B cell (primary cell): ENCODE measurements at regions not wholly inside any gene's neighbourhood (a gene's known extent, or its start where the extent isn't known, plus 50 kb on each side); places are given as distances from the start of the nearest gene placed in this dataset.

Experiments
- ATAC-seq: fragments of 200-7000 bp; cut with Tn5 transposase; one replicate; pipeline ENCODE4 v1.10.0; 2021; ENCODE audit warnings: low read depth, mild to moderate bottlenecking, moderate number of reproducible peaks, moderate library complexity
- CTCF ChIA-PET: fragments of 350-600 bp; sonication (Branson Sonifier 250); formaldehyde crosslinking; loops from one replicate; lab custom pipeline; 2021; ENCODE audit warnings: antibody characterized with exemption, inconsistent platforms; lab: Charles Lee
- POLR2A ChIA-PET: fragments of 350-600 bp; sonication (Branson Sonifier 250); formaldehyde crosslinking; loops from one replicate; lab custom pipeline; 2021; ENCODE audit warnings: antibody characterized with exemption; lab: Charles Lee
- DNase-seq: peaks from one replicate; pipeline ENCODE4 v3.0.0; 2013
- H2AFZ ChIP-seq: 2 replicates; pipeline ENCODE4 v1.6.1; 2012; ENCODE audit warnings: mild to moderate bottlenecking, low read depth, low read length; ENCODE audit not compliant: insufficient read depth, poor library complexity, severe bottlenecking
- H3K27ac ChIP-seq, 2 donors: 1 replicate in 1 of 2; 2 replicates in 1 of 2; pipeline ENCODE4 v1.5.1; 2012 to 2013; ENCODE audit warnings: low read length in 2 of 2, mild to moderate bottlenecking in 2 of 2, moderate library complexity in 1 of 2
- H3K27me3 ChIP-seq, 4 experiments: fragments of 200-600 bp in 1 of 4; sonication (generic) in 1 of 4; replicated peaks in 1 of 4; 1 replicate in 2 of 4; 2 replicates in 2 of 4; pipeline versions ENCODE4 v1.6.1 to v1.7.0; 2013 to 2016; ENCODE audit warnings: low read length in 3 of 4, mild to moderate bottlenecking in 2 of 4, mixed read lengths in 1 of 4, moderate library complexity in 1 of 4; ENCODE audit not compliant: insufficient read depth in 4 of 4, control insufficient read depth in 3 of 4; ENCODE audit errors: control extremely low read depth in 1 of 4
- H3K36me3 ChIP-seq, 2 experiments: replicated peaks in 1 of 2; 1 replicate in 1 of 2; 2 replicates in 1 of 2; pipeline versions ENCODE4 v1.6.1 to v1.7.1; 2013; ENCODE audit warnings: low read length in 1 of 2; ENCODE audit not compliant: insufficient read depth in 2 of 2, control insufficient read depth in 1 of 2; ENCODE audit errors: control extremely low read depth in 1 of 2, extremely low read depth in 1 of 2
- H3K4me1 ChIP-seq, 2 donors: fragments of 200-600 bp in 1 of 2; sonication (generic) in 1 of 2; 1 replicate in 1 of 2; 2 replicates in 1 of 2; pipeline versions ENCODE4 v1.5.1 to v1.6.1; 2013 to 2017; ENCODE audit warnings: low read length in 2 of 2; ENCODE audit not compliant: control insufficient read depth in 2 of 2, insufficient read depth in 2 of 2
- H3K4me2 ChIP-seq: replicated peaks from 2 replicates; pipeline ENCODE3; 2012; ENCODE audit warnings: mild to moderate bottlenecking, low read depth, low read length; ENCODE audit not compliant: poor library complexity, severe bottlenecking
- H3K4me3 ChIP-seq, 5 experiments: fragments of 200-600 bp in 1 of 5; sonication (generic) in 1 of 5; 1 replicate in 3 of 5; 2 replicates in 2 of 5; pipeline versions ENCODE4 v1.5.1 to v1.7.0; 2011 to 2016; ENCODE audit warnings: low read length in 4 of 5, mild to moderate bottlenecking in 4 of 5, low read depth in 2 of 5, control low read depth in 1 of 5, moderate library complexity in 1 of 5; ENCODE audit not compliant: insufficient read depth in 1 of 5; ENCODE audit errors: control extremely low read depth in 1 of 5, extremely low read depth in 1 of 5
- H3K79me2 ChIP-seq: fragments of 200-600 bp; sonication (generic); one replicate; pipeline ENCODE4 v1.6.0; 2016; ENCODE audit warnings: low read length; ENCODE audit not compliant: control insufficient read depth, insufficient read depth
- H3K9ac ChIP-seq: fragments of 200-600 bp; sonication (generic); 2 replicates; pipeline ENCODE4 v1.6.1; 2017; ENCODE audit warnings: mild to moderate bottlenecking, low read length, moderate library complexity
- H3K9me3 ChIP-seq, 3 donors: one replicate each; pipeline versions ENCODE4 v1.6.1 to v1.7.1; 2013; ENCODE audit warnings: low read length in 2 of 3; ENCODE audit not compliant: control insufficient read depth in 2 of 3, insufficient read depth in 1 of 3; ENCODE audit errors: control extremely low read depth in 1 of 3
- H4K20me1 ChIP-seq: 2 replicates; pipeline ENCODE4 v1.6.0; 2012; ENCODE audit warnings: mild to moderate bottlenecking, low read length; ENCODE audit not compliant: insufficient read depth, control insufficient read depth, poor library complexity, severe bottlenecking
- H3K27ac Mint-ChIP-seq: one replicate; pipeline ENCODE4 v1.8.0; 2021; ENCODE audit warnings: mixed read lengths
- H3K27me3 Mint-ChIP-seq: one replicate; pipeline ENCODE4 v1.8.0; 2021; ENCODE audit warnings: mixed read lengths
- H3K4me1 Mint-ChIP-seq: one replicate; pipeline ENCODE4 v1.8.0; 2021; ENCODE audit warnings: mixed read lengths
- H3K4me3 Mint-ChIP-seq: one replicate; pipeline ENCODE4 v1.8.0; 2021; ENCODE audit warnings: mixed read lengths
- H3K9me3 Mint-ChIP-seq: one replicate; pipeline ENCODE4 v1.8.0; 2022; ENCODE audit warnings: mixed read lengths; ENCODE audit not compliant: insufficient read depth
- CTCF ChIP-seq: fragments of 200-600 bp; IDR thresholded peaks from one replicate; pipeline ENCODE4 v1.8.0; 2022; ENCODE audit warnings: antibody characterized with exemption, mild to moderate bottlenecking
- EZH2 ChIP-seq: IDR thresholded peaks from 2 replicates; pipeline ENCODE4 v1.6.1; 2012; ENCODE audit warnings: borderline replicate concordance, low read depth, mild to moderate bottlenecking, moderate library complexity, low read length; ENCODE audit not compliant: insufficient read depth, poor library complexity, severe bottlenecking
- WGBS: methylation state at CpG from one replicate; pipeline ENCODE4 v1.1.5; 2013; ENCODE audit warnings: missing lambda C conversion rate; ENCODE audit not compliant: insufficient coverage; 5-methylcytosine and 5-hydroxymethylcytosine counted together
- intact Hi-C: fragments of 100-400 bp; cut with micrococcal nuclease; formaldehyde crosslinking; loops from one replicate; pipeline ENCODE4 v1.10.0; 2022

GRCh38 chr5:6043491-6044310 lies 334.6 kb downstream of the MED10 start:
- Mint-ChIP-seq H3K27ac (no peak overlapping the region), H3K4me3 (no peak overlapping the region), H3K27me3 (peaks cover 3% of the 10 kb centered on the region), H3K9me3 (no peaks in the 10 kb centered on the region), H3K4me1 (no peaks in the 10 kb centered on the region)
- H3K27me3 ChIP-seq: no peaks in the 10 kb centered on the region
- H3K9ac ChIP-seq: no peak overlapping the region
- peaks cover 0 to 7% (median 0%) of the 10 kb centered on the region in 3 donors for H3K9me3 ChIP-seq
- no peak for DNase-seq
- no peaks in the 10 kb centered on the region for H3K79me2 ChIP-seq
- H3K27ac ChIP-seq: no peak overlapping the region
- intact Hi-C loops: no loop called here
- no peak overlapping the region for H3K4me2 ChIP-seq
- H4K20me1 ChIP-seq: no peaks in the 10 kb centered on the region
- ATAC-seq: no peak
- POLR2A ChIA-PET: no interaction called here
- no peak overlapping the region for H3K4me3 ChIP-seq
- CTCF ChIA-PET: interaction anchor here (1.0 kb wide), 1 partner anchor 43 kb away, joined by 3 read pairs; no protein-coding TSS in a partner anchor
- no peak overlapping the region for H2AFZ ChIP-seq
- TF ChIP-seq CTCF (no peak), EZH2 (no peak)
- H3K36me3 ChIP-seq: no peaks in the 10 kb centered on the region
- H3K4me1 ChIP-seq: no peaks in the 10 kb centered on the region
- 91% methylated on average over 8 of the region's 13 CpGs for WGBS

GRCh38 chr5:6041977-6042550 lies 336.3 kb downstream of the MED10 start:
- Mint-ChIP-seq H3K27ac (no peak overlapping the region), H3K9me3 (no peaks in the 10 kb centered on the region), H3K4me3 (no peak overlapping the region), H3K27me3 (peaks cover 11% of the 10 kb centered on the region), H3K4me1 (no peaks in the 10 kb centered on the region)
- ChIA-PET POLR2A (no interaction called here), CTCF (no interaction called here)
- peaks cover 0 to 7% (median 0%) of the 10 kb centered on the region in 3 donors for H3K9me3 ChIP-seq
- H4K20me1 ChIP-seq: no peaks in the 10 kb centered on the region
- H2AFZ ChIP-seq: no peak overlapping the region
- no peak for DNase-seq
- no peak overlapping the region for H3K4me2 ChIP-seq
- no peak overlapping the region for H3K27ac ChIP-seq
- no peak for ATAC-seq
- H3K79me2 ChIP-seq: no peaks in the 10 kb centered on the region
- H3K9ac ChIP-seq: no peak overlapping the region
- intact Hi-C loops: no loop called here
- 84% methylated on average over 6 of the region's 10 CpGs for WGBS
- no peaks in the 10 kb centered on the region for H3K4me1 ChIP-seq
- H3K36me3 ChIP-seq: no peaks in the 10 kb centered on the region
- H3K4me3 ChIP-seq: no peak overlapping the region
- no peaks in the 10 kb centered on the region for H3K27me3 ChIP-seq
- TF ChIP-seq CTCF (no peak), EZH2 (no peak)
